Spleen (tissue), 7 donors: ENCODE measurements at regions not wholly inside any gene's neighbourhood (a gene's known extent, or its start where the extent isn't known, plus 50 kb on each side); places are given as distances from the start of the nearest gene placed in this dataset.

Source experiments
- CTCF ChIP-seq, 11 experiments: fragments of 200-600 bp in 7 of 11; fragments of 450-650 bp in 4 of 11; sonication (generic) in 4 of 11; IDR thresholded peaks in 8 of 11; conservative IDR thresholded peaks in 3 of 11; 1 replicate in 7 of 11; 2 replicates in 4 of 11; pipeline versions ENCODE4 v1.4.0 to v1.8.0; 2016 to 2021; ENCODE audit warnings: antibody characterized with exemption in 11 of 11, inconsistent platforms in 4 of 11, mild to moderate bottlenecking in 1 of 11
- POLR2AphosphoS5 ChIP-seq, 3 donors: sonication (generic); formaldehyde crosslinking; IDR thresholded peaks; one replicate each; pipeline ENCODE4 v1.5.1; 2017; ENCODE audit warnings: antibody characterized with exemption in 3 of 3
- donor health status: DM: no; HTN: no; CAD: no; lungs with moderate emphysema.
- donor health status: DM: no; HTN: no; CAD: no.
- donor health status: DM: no; HTN: no; CAD: no.

GRCh38 chr10:55013318-55013717, 212.3 kb upstream of the PCDH15 start:
- no peak for TF ChIP-seq CTCF (IDR thresholded peaks at IDR 0.05 in 8 of 11, conservative IDR thresholded peaks at IDR 0.05 in 3 of 11)
- TF ChIP-seq POLR2AphosphoS5 (IDR thresholded peaks at IDR 0.05), result no peak
